Activated T-cell treated with anti-CD3 and anti-CD28 coated beads for 24 hours (primary cell): ENCODE measurements at regions not wholly inside any gene's neighbourhood (a gene's known extent, or its start where the extent isn't known, plus 50 kb on each side); places are given as distances from the start of the nearest gene placed in this dataset.

Experiments used
- DNase-seq: peaks from one replicate; pipeline ENCODE4 v3.0.0-alpha.2; 2020; ENCODE audit warnings: low read depth

DNA sequence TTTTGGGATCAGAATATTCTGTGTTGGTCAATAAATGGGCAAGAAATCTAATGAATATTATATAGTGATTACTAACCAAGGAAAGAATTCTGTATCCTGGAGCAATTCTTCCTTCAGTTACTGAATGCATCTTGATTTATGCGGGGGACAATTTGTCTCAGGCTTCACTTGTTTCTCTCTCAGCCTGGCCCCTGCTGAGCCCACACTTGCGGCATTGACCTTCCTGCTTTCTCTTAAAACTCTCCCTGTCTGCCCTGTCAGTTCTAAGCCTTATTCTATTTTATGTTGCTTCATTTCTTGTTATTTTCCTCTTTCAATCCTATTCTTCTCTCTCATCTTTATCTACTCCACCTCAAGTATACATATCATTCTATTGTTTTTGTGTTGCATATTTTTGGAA, 122.1 kb upstream of the TPK1 start:
- no peak for DNase-seq

DNA sequence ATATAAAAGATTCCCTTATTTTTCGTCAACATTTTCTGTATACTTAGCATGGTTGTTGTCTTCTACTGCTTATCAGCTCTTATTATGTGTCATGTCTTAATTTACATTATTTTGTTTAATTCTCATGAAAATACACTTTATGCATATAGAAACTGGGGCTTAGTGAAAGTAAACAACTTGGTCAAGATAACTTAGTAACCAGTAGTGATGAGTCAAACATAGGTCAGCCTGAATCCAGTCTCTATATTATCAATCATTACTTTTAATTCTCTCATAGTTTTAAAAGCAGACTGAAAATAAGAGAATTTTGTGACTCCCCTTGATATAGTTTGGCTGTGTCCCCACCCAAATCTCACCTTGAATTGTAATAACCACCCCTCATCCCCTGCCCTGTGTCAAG, 119.6 kb upstream of the TPK1 start:
- DNase-seq: no peak

- DNase-seq: no peak
Observed at GRCh38 chr7:144941127-144941526, 105.3 kb upstream of the TPK1 start.

DNA sequence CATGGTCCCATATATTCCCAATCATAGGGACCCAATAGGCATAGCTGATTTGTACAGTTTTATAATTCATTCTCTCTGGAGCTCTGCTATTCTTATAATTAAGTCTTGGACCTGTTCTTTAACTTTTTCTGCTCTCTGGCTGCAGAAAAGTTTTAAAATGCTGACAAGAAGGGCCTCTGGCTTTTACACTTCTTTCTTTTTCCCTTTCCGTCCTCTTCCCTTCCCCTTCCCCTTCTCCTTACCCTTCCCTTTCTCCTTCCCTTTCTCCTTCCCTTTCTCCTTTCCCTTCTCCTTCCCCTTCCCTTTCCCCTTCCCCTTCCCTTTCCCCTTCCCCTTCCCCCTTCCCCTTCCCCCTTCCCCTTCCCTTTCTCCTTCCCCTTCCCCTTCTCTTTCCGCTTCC, 101.3 kb upstream of the TPK1 start:
- no peak for DNase-seq

DNA sequence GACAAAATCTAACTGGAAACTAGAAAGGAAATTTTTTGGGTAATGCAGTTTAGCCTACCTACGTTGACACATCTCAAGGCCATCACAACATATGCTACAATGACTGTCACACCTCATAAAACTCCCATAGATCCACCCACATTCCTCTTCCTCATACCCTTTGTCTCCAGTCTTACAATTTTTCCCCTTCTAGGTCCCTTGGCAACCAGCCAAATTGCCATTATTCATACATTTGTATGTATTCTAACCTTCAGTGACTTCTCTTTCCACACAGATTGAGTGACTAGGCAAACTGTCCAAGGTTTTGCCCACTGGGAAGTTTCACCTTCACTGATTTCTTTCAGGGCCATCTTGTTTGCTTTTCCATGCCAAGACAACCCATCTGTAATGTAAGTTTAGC, 100.5 kb upstream of the TPK1 start:
- DNase-seq: no peak

DNA sequence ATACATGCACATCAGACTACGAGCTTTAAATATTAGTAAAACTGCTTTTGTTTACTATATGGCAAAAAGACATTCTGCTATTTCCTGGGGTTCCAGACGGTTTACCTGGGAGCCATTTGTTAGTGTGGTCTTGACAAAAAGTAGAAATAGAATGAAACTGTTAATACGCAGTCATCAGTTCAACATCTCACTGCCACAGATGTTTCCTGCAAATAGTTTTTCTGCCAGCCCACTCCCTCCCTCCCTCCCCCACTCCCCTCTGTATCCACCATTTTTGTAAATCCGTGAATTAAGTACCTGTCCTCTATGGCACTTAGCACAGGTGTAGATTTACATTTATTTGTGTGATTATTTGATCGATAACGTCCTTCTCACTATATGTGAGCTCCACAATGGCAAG, 74.6 kb upstream of the TPK1 start:
- no peak for DNase-seq

GRCh38 chr7:144908943-144909556, 73.2 kb upstream of the TPK1 start:
- no peak for DNase-seq

DNA sequence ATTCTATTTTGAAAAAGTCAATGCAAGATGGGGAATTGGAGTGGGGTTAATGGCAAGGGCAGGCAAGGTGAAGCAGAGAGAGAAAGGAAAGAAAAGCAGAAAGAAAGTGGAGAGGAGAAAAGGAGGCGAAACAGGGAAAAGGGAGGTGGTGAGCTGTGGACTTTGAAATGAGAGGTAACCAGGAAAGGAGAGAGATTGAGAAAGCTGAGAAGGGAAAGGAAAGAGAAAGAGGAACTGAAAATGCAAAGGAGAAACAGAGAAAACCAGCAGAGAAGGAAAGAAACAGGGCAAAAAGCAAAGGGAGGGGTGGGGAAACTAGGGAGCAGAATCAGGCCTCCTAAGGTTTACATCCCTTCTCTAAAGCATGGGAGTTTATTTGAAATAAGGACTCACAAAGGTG, 72.5 kb upstream of the TPK1 start:
- no peak for DNase-seq

DNA sequence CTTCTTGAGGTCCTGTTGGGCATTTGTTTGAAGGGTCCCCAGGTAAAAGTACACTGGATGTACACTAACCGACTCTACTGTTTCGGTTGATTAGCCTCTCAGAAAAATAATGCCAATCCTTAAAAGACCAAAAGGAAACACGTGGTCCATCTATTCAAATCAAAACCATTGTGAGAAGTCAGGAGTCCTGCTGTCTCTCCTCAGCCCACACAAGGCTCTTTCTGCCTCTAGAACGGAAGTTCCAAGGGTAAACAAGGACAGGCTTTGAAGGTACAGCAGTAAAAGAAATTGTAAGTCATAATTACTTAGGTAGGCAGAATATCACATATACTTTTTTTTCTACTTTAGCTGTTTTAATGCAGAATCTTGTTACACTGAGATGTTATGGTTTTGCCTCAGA, 71.7 kb upstream of the TPK1 start:
- DNase-seq: no peak

GRCh38 chr7:144903201-144903600, 67.3 kb upstream of the TPK1 start:
- DNase-seq: no peak

- no peak for DNase-seq
Observed at GRCh38 chr7:144892761-144893160, 56.9 kb upstream of the TPK1 start.
